C4-2B (cell line): ENCODE measurements at regions not wholly inside any gene's neighbourhood (a gene's known extent, or its start where the extent isn't known, plus 50 kb on each side); places are given as distances from the start of the nearest gene placed in this dataset.

Experiments
- CTCF ChIP-seq: fragments of 450-650 bp; conservative IDR thresholded peaks from 2 replicates; pipeline ENCODE4 v1.5.1; 2017; ENCODE audit warnings: mild to moderate bottlenecking
- ZFX ChIP-seq: fragments of 450-650 bp; IDR thresholded peaks from 2 replicates; pipeline ENCODE4 v1.6.1; 2017

GRCh38 chr6:138622967-138623366 lies 123.7 kb upstream of the NHSL1 start:
- no peak for TF ChIP-seq CTCF
- no peak for TF ChIP-seq ZFX
